ENCODE measurements at regions not wholly inside any gene's neighbourhood (a gene's known extent, or its start where the extent isn't known, plus 50 kb on each side); places are given as distances from the start of the nearest gene placed in this dataset.

DNA sequence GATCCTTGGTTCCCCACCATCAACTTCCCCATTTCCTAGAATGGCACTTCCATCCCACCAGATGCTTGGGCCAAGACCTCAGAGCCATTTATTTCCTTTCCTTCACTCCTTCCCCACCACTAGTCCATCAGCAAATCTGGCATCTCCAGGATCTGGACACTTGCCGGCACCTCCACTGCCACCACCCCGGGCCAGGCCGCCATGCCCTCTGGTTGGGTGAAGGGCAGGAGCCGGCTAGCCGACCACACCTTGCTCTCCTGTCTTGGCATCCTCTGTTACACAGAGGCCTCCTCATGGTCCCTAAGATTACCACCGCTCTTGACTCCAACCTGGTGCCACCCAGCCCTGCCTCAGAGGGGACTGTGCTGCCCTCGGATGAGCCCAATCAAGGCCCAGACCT lies 104.5 kb downstream of the RMI2 start:
- TF ChIP-seq ZNF274 (IDR thresholded peaks at IDR 0.05; ENCODE audit: low read depth, low read length), result no peak
- TF ChIP-seq SUZ12 (IDR thresholded peaks at IDR 0.05; ENCODE audit: extremely low read depth, insufficient read depth, insufficient read length), result no peak
